GM19025 (cell line): ENCODE measurements at regions not wholly inside any gene's neighbourhood (a gene's known extent, or its start where the extent isn't known, plus 50 kb on each side); places are given as distances from the start of the nearest gene placed in this dataset.
"Not testable (repeated sequence)": the region's sequence is repeated elsewhere in the genome, so short reads cannot be mapped to it uniquely, and the experiment has no call there.

Source experiments
- ATAC-seq: cut with Tn5 transposase; IDR thresholded peaks from one replicate; pipeline ENCODE4 v1.9.1; 2021; ENCODE audit warnings: mild to moderate bottlenecking, low read depth, moderate library complexity; ENCODE audit not compliant: unreplicated experiment

GRCh38 chr5:1639757-1640156 is 116.0 kb upstream of the LPCAT1 start:
- ATAC-seq: no peak

- no peak for ATAC-seq
Measured at GRCh38 chr5:1638658-1639400, 115.1 kb upstream of the LPCAT1 start.

GRCh38 chr5:1637639-1638481 is 114.1 kb upstream of the LPCAT1 start:
- no peak for ATAC-seq

- no peak for ATAC-seq
Measured at GRCh38 chr5:1636981-1637638, 113.3 kb upstream of the LPCAT1 start.

- not testable (repeated sequence) for ATAC-seq
Measured at GRCh38 chr5:1636208-1636770, 112.5 kb upstream of the LPCAT1 start.

- not testable (repeated sequence) for ATAC-seq
Measured at GRCh38 chr5:1635477-1635876, 111.7 kb upstream of the LPCAT1 start.

GRCh38 chr5:1634337-1634661 is 110.5 kb upstream of the LPCAT1 start:
- ATAC-seq: no peak

GRCh38 chr5:1633605-1634336 is 110.0 kb upstream of the LPCAT1 start:
- ATAC-seq: peak; percentile 92

GRCh38 chr5:1631004-1631403 is 107.2 kb upstream of the LPCAT1 start:
- not testable (repeated sequence) for ATAC-seq

- ATAC-seq: not testable (repeated sequence)
Measured at GRCh38 chr5:1626397-1626796, 102.6 kb upstream of the LPCAT1 start.

- ATAC-seq: not testable (repeated sequence)
Measured at GRCh38 chr5:1619531-1619930, 95.8 kb upstream of the LPCAT1 start.

- not testable (repeated sequence) for ATAC-seq
Measured at GRCh38 chr5:1618296-1618865, 94.6 kb upstream of the LPCAT1 start.

- ATAC-seq: not testable (repeated sequence)
Measured at GRCh38 chr5:1617236-1617755, 93.5 kb upstream of the LPCAT1 start.

- ATAC-seq: not testable (repeated sequence)
Measured at GRCh38 chr5:1613515-1613914, 89.8 kb upstream of the LPCAT1 start.

GRCh38 chr5:1610526-1610925 is 86.8 kb upstream of the LPCAT1 start:
- ATAC-seq: not testable (repeated sequence)

GRCh38 chr5:1609111-1609510 is 85.4 kb upstream of the LPCAT1 start:
- ATAC-seq: not testable (repeated sequence)

GRCh38 chr5:1608336-1608735 is 84.6 kb upstream of the LPCAT1 start:
- ATAC-seq: not testable (repeated sequence)

GRCh38 chr5:1606951-1607350 is 83.2 kb upstream of the LPCAT1 start:
- ATAC-seq: not testable (repeated sequence)

- not testable (repeated sequence) for ATAC-seq
Measured at GRCh38 chr5:1603916-1604315, 80.2 kb upstream of the LPCAT1 start.

- not testable (repeated sequence) for ATAC-seq
Measured at GRCh38 chr5:1601565-1601964, 77.8 kb upstream of the LPCAT1 start.
